ENCODE measurements at regions not wholly inside any gene's neighbourhood (a gene's known extent, or its start where the extent isn't known, plus 50 kb on each side); places are given as distances from the start of the nearest gene placed in this dataset.

DNA sequence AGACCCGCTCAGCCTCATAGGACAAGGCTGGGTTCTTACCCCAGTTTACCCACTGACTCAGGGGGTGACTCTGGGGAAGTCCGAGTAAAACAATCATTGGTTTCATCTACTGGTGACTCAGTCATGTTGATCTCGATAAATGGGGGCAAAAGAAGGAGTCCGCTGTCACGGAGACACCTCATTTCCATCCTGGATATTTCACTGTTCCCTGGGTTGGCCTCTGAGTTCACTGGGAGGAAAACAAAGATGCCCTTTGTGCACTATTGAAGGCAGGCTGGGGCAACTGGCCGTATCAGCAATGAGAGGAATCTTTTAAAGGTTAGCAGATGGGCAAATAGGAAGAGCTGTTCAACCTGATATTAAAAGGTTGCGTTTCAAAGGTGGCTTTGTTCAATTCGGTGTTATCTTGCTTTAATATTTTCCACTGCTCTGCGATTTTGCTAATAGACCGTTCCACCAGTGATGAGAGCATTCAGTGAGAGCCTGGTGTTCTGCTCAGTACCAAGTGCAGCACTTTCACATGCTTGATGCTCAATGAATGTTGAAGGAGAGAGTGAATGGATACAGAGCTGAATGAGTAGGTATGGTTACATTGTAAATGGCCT, 110.2 kb upstream of the EGFLAM start:
- DNase-seq (no peak), ATAC-seq (ENCODE audit: insufficient read depth, low FRiP score) (no peak)
- Histone ChIP-seq H3K27me3 (ENCODE audit: control insufficient read depth in 3 of 3, insufficient read depth in 3 of 3, low read length in 2 of 3) (peaks cover 0 to 3% (median 0%) of the 10 kb centered on the region in 3 donors), H3K9ac (ENCODE audit: insufficient read depth in 1 of 2, low read length in 2 of 2) (no peak overlapping the region), H3K27ac (ENCODE audit: low read depth in 1 of 2, low read length in 1 of 2) (no peak overlapping the region), H3K4me3 (no peak overlapping the region), H3K36me3 (ENCODE audit: control insufficient read depth in 4 of 4, insufficient read depth in 4 of 4, low read length in 4 of 4) (no peaks in the 10 kb centered on the region), H3K4me1 (ENCODE audit: control insufficient read depth in 5 of 5, insufficient read depth in 5 of 5, low read length in 5 of 5) (no peaks in the 10 kb centered on the region), H3K9me3 (ENCODE audit: control insufficient read depth in 4 of 4, insufficient read depth in 3 of 4, low read length in 3 of 4) (peaks cover 0 to 3% (median 0%) of the 10 kb centered on the region in 4 donors)
- TF ChIP-seq CTCF (IDR thresholded peaks at IDR 0.05; ENCODE audit: control extremely low read depth, extremely low read depth) = no peak
- WGBS, 2 donors = 76 to 91% methylated on average over 10 of the region's 10 CpGs

GRCh38 chr5:38143384-38143783, 115.0 kb upstream of the EGFLAM start:
- Histone ChIP-seq H3K4me1 (ENCODE audit: control insufficient read depth in 5 of 5, insufficient read depth in 5 of 5, low read length in 5 of 5) (peaks cover 0 to 1% (median 0%) of the 10 kb centered on the region in 5 donors), H3K9me3 (ENCODE audit: control insufficient read depth in 4 of 4, insufficient read depth in 3 of 4, low read length in 3 of 4) (no peaks in the 10 kb centered on the region), H3K4me3 (no peak overlapping the region), H3K9ac (ENCODE audit: insufficient read depth in 1 of 2, low read length in 2 of 2) (no peak overlapping the region), H3K27ac (ENCODE audit: low read depth in 1 of 2, low read length in 1 of 2) (no peak overlapping the region), H3K27me3 (ENCODE audit: control insufficient read depth in 3 of 3, insufficient read depth in 3 of 3, low read length in 2 of 3) (no peaks in the 10 kb centered on the region), H3K36me3 (ENCODE audit: control insufficient read depth in 4 of 4, insufficient read depth in 4 of 4, low read length in 4 of 4) (no peaks in the 10 kb centered on the region)
- WGBS, 2 donors = 79 to 80% methylated on average over 3 of the region's 3 CpGs
- ATAC-seq (ENCODE audit: insufficient read depth, low FRiP score) (no peak), DNase-seq (no peak)
- TF ChIP-seq CTCF (IDR thresholded peaks at IDR 0.05; ENCODE audit: control extremely low read depth, extremely low read depth) = no peak

- no peak overlapping the region for H3K27ac ChIP-seq (ENCODE audit: low read depth in 1 of 2, low read length in 1 of 2)
- no peaks in the 10 kb centered on the region for H3K36me3 ChIP-seq (ENCODE audit: control insufficient read depth in 4 of 4, insufficient read depth in 4 of 4, low read length in 4 of 4)
- TF ChIP-seq CTCF (IDR thresholded peaks at IDR 0.05; ENCODE audit: control extremely low read depth, extremely low read depth) = no peak
- no peak overlapping the region for H3K9ac ChIP-seq (ENCODE audit: insufficient read depth in 1 of 2, low read length in 2 of 2)
- no peak for ATAC-seq (ENCODE audit: insufficient read depth, low FRiP score)
- DNase-seq = no peak
- no peaks in the 10 kb centered on the region for H3K9me3 ChIP-seq (ENCODE audit: control insufficient read depth in 4 of 4, insufficient read depth in 3 of 4, low read length in 3 of 4)
- H3K27me3 ChIP-seq (ENCODE audit: control insufficient read depth in 3 of 3, insufficient read depth in 3 of 3, low read length in 2 of 3) = peaks cover 0 to 5% (median 3%) of the 10 kb centered on the region in 3 donors
- H3K4me3 ChIP-seq = no peak overlapping the region
- WGBS, 2 donors = 97 to 98% methylated on average over 1 of the region's 1 CpG
- peaks cover 0 to 1% (median 0%) of the 10 kb centered on the region in 5 donors for H3K4me1 ChIP-seq (ENCODE audit: control insufficient read depth in 5 of 5, insufficient read depth in 5 of 5, low read length in 5 of 5)
These were observed 116.7 kb upstream of the EGFLAM start for GRCh38 chr5:38141665-38142064.

DNA sequence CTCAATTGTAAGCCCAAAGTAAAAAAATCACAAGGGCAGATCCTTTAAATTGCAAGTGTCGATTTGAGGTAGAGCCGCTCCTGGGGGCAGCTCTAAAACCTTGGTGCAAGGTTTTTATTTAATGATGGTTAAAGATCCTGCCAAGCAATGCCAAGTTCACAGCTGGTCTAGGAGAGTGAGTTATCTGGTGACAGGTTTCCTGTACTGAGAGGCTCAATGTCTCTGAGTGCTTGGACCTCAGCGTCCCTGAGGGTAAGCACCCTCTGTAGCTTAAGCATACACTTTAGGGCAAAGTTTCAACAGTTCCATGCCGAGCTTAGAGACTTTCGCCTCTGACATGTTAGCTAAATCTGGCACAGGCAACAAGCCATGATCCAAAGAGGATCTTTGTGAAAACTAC, 119.8 kb upstream of the EGFLAM start:
- Histone ChIP-seq H3K9me3 (ENCODE audit: control insufficient read depth in 4 of 4, insufficient read depth in 3 of 4, low read length in 3 of 4) (no peaks in the 10 kb centered on the region), H3K27me3 (ENCODE audit: control insufficient read depth in 3 of 3, insufficient read depth in 3 of 3, low read length in 2 of 3) (peaks cover 0 to 5% (median 3%) of the 10 kb centered on the region in 3 donors), H3K36me3 (ENCODE audit: control insufficient read depth in 4 of 4, insufficient read depth in 4 of 4, low read length in 4 of 4) (no peaks in the 10 kb centered on the region), H3K4me3 (no peak overlapping the region), H3K4me1 (ENCODE audit: control insufficient read depth in 5 of 5, insufficient read depth in 5 of 5, low read length in 5 of 5) (peaks cover 0 to 1% (median 0%) of the 10 kb centered on the region in 5 donors), H3K27ac (ENCODE audit: low read depth in 1 of 2, low read length in 1 of 2) (no peak overlapping the region), H3K9ac (ENCODE audit: insufficient read depth in 1 of 2, low read length in 2 of 2) (no peak overlapping the region)
- no peak for DNase-seq
- 77 to 82% methylated on average over 5 of the region's 5 CpGs for WGBS, 2 donors
- ATAC-seq (ENCODE audit: insufficient read depth, low FRiP score) = no peak
- TF ChIP-seq CTCF (IDR thresholded peaks at IDR 0.05; ENCODE audit: control extremely low read depth, extremely low read depth) = no peak
